Caco-2 (cell line): ENCODE measurements at regions not wholly inside any gene's neighbourhood (a gene's known extent, or its start where the extent isn't known, plus 50 kb on each side); places are given as distances from the start of the nearest gene placed in this dataset.

Experiments
- BruUV-seq: library from RNA; stranded (reverse); fragments of 400-500 nt; replicated peaks from 2 replicates; lab custom pipeline; 2021; lab: Mats Ljungman, UMichigan
- CTCF ChIA-PET: fragments of 300-600 bp; sonication (Branson Sonifier 250); formaldehyde crosslinking; loops from one replicate; lab custom pipeline; 2022; ENCODE audit warnings: antibody characterized with exemption; lab: Charles Lee
- POLR2A ChIA-PET: fragments of 300-600 bp; sonication (Branson Sonifier 250); formaldehyde crosslinking; loops from one replicate; lab custom pipeline; 2022; ENCODE audit warnings: antibody characterized with exemption; lab: Charles Lee
- DNase-seq, 2 experiments: peaks; one replicate each; pipeline versions ENCODE4 v3.0.0 to v3.0.0-alpha.2; 2020 to 2022
- H3K27me3 ChIP-seq: replicated peaks from 2 replicates; pipeline ENCODE4 v1.6.0; 2011; ENCODE audit warnings: low read length; ENCODE audit not compliant: control insufficient read depth, insufficient read depth
- H3K36me3 ChIP-seq: 2 replicates; pipeline ENCODE4 v1.5.1; 2011; ENCODE audit warnings: low read length; ENCODE audit not compliant: control insufficient read depth, insufficient read depth
- H3K4me1 ChIP-seq: fragments of 250-450 bp; sonication (Bioruptor Pico); 2 replicates; pipeline ENCODE4 v1.5.1; 2020; ENCODE audit warnings: mild to moderate bottlenecking
- H3K4me3 ChIP-seq: 2 replicates; pipeline ENCODE4 v1.5.1; 2011; ENCODE audit warnings: low read depth, mild to moderate bottlenecking, control low read depth, low read length
- H3K9me3 ChIP-seq: fragments of 250-450 bp; sonication (Bioruptor Pico); 2 replicates; pipeline ENCODE4 v1.5.1; 2020; ENCODE audit warnings: mild to moderate bottlenecking, moderate library complexity
- H3K27ac Mint-ChIP-seq: one replicate; pipeline ENCODE4 v1.8.0; 2022; ENCODE audit warnings: mixed read lengths; ENCODE audit not compliant: unreplicated experiment
- H3K27me3 Mint-ChIP-seq: one replicate; pipeline ENCODE4 v1.8.0; 2022; ENCODE audit warnings: mixed read lengths; ENCODE audit not compliant: insufficient read depth, unreplicated experiment
- H3K36me3 Mint-ChIP-seq: one replicate; pipeline ENCODE4 v1.8.0; 2022; ENCODE audit warnings: mild to moderate bottlenecking, mixed read lengths; ENCODE audit not compliant: insufficient read depth, unreplicated experiment
- H3K4me1 Mint-ChIP-seq: one replicate; pipeline ENCODE4 v1.8.0; 2022; ENCODE audit warnings: low read depth, mixed read lengths; ENCODE audit not compliant: unreplicated experiment
- H3K4me3 Mint-ChIP-seq: one replicate; pipeline ENCODE4 v1.8.0; 2022; ENCODE audit warnings: mild to moderate bottlenecking, moderate library complexity, mixed read lengths; ENCODE audit not compliant: unreplicated experiment
- H3K9me3 Mint-ChIP-seq: one replicate; pipeline ENCODE4 v1.8.0; 2022; ENCODE audit warnings: mixed read lengths; ENCODE audit not compliant: unreplicated experiment
- CTCF ChIP-seq, 2 experiments: fragments of 200-600 bp in 1 of 2; IDR thresholded peaks; 1 replicate in 1 of 2; 2 replicates in 1 of 2; pipeline versions ENCODE4 v1.5.1 to v1.8.0; 2011 to 2022; ENCODE audit warnings: antibody characterized with exemption in 1 of 2, control low read depth in 1 of 2, inconsistent platforms in 1 of 2, low read depth in 1 of 2, low read length in 1 of 2, mild to moderate bottlenecking in 1 of 2, moderate library complexity in 1 of 2; ENCODE audit not compliant: insufficient read depth in 1 of 2, severe bottlenecking in 1 of 2, unreplicated experiment in 1 of 2
- intact Hi-C: fragments of 100-400 bp; cut with micrococcal nuclease; formaldehyde crosslinking; loops from one replicate; pipeline ENCODE4 v1.10.0; 2022; ENCODE audit not compliant: unreplicated experiment

DNA sequence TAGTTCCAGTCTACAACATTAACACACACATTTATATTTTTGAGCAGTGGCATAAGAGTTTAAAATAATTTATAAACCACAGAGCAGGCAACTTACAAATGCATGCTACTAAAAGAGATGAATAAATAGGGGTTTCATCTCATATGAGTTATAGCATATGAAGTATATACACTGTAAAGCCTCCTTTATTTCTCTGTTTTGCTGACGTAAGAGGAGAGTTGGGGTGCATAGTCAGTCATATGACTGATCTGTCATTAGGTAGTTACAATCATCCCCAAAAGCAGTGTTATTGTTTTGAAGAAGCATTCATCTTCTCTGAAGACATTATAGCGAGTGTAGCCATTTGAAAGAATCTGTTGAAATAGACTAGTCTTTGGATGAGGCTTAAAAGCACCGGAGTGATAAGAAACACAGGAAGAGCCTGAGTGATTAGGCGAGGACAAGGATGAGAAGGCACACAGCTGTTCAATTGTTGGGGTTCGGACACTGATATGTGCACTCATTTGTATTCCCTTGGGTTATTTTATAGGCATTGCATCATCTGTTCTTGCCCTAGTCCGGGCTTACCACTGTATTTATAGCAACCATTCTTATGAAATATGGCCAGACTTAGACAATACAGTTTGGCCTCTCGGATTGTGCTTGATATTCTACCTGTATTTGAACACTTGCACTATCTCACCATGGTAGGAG lies 325.7 kb downstream of the SAMD5 start:
- no peak for DNase-seq
- Histone ChIP-seq H3K9me3 (no peaks in the 10 kb centered on the region), H3K27me3 (no peaks in the 10 kb centered on the region), H3K36me3 (no peaks in the 10 kb centered on the region), H3K4me3 (no peak overlapping the region), H3K4me1 (no peaks in the 10 kb centered on the region)
- Mint-ChIP-seq H3K36me3 (no peaks in the 10 kb centered on the region), H3K4me3 (no peak overlapping the region), H3K9me3 (no peaks in the 10 kb centered on the region), H3K27ac (no peak overlapping the region), H3K27me3 (no peaks in the 10 kb centered on the region), H3K4me1 (no peaks in the 10 kb centered on the region)
- CTCF ChIA-PET: no interaction called here
- intact Hi-C loops: no loop called here
- POLR2A ChIA-PET: no interaction called here
- no peak for TF ChIP-seq CTCF (IDR thresholded peaks at IDR 0.05; ENCODE audit: insufficient read depth in 1 of 2, low read depth in 1 of 2, low read length in 1 of 2, severe bottlenecking in 1 of 2, unreplicated experiment in 1 of 2)
- no TSS peak for BruUV-seq

DNA sequence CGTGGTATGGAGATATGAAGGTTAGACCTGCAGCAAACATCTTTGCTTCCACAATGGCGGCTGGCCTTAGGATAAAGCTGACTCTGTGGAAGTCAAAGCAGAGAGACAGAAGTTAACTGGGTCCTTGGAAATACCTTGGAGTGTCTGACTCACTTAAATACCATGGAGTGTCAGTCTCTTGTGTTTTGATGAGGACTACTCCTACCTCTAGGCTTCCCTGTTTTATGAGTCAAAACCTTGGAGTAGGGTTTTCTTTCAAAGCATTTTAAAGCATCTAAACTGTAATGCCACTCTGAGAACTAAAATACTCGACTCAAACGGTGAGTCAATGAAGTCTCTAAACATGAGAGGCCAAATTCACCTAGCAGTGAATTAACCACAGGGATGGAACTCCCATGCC lies 329.1 kb downstream of the SAMD5 start:
- no peaks in the 10 kb centered on the region for H3K4me1 ChIP-seq
- H3K9me3 ChIP-seq: no peaks in the 10 kb centered on the region
- intact Hi-C loops: no loop called here
- no peaks in the 10 kb centered on the region for H3K27me3 ChIP-seq
- no peaks in the 10 kb centered on the region for H3K27me3 Mint-ChIP-seq
- no TSS peak for BruUV-seq
- DNase-seq: no peak
- no peaks in the 10 kb centered on the region for H3K36me3 ChIP-seq
- no peak overlapping the region for H3K4me3 ChIP-seq
- ChIA-PET CTCF (no interaction called here), POLR2A (no interaction called here)
- no peak overlapping the region for H3K27ac Mint-ChIP-seq
- H3K9me3 Mint-ChIP-seq: no peaks in the 10 kb centered on the region
- H3K4me1 Mint-ChIP-seq: no peaks in the 10 kb centered on the region
- no peaks in the 10 kb centered on the region for H3K36me3 Mint-ChIP-seq
- TF ChIP-seq CTCF (IDR thresholded peaks at IDR 0.05; ENCODE audit: insufficient read depth in 1 of 2, low read depth in 1 of 2, low read length in 1 of 2, severe bottlenecking in 1 of 2, unreplicated experiment in 1 of 2): no peak
- no peak overlapping the region for H3K4me3 Mint-ChIP-seq

DNA sequence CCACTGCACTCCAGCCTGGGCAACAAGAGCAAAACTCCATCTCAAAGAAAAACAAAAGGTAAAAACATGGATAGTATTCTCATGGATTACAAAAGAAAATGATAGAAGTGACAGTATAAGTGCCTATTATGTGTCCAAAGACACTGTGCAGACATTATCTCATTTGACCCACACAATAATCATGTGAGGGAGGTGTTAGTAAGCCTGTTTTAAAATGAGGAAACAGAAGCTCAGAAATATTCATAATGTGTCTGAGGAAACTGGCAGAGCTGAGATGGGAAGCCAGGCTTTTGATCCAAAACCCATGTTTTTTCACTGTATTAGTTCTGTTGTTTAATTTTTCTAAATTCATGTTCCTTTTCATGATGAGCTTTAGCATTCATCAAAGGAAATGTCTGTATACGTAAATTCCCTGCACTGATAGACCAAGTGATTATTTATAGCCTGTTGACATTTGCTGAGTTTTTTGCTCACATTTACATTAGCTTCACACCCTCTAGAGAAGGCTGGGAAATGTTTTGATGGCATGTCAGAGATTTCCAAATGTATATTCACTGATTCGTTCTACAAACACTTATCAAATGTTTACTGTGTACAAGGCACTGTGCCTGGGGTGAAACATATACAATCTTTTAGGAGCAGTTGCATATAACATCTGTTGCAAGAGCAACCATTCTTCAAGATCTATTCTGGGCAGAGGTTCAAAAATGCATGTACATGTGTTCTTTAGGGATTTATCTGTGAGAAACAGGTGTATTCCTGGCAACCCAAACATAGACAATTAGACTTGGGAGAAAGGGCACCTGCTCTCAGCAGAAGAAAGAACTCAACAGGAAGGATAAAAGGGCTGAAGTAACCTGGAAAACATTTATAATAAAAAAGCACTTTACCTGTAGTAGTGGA lies 331.5 kb downstream of the SAMD5 start:
- ChIA-PET CTCF (no interaction called here), POLR2A (no interaction called here)
- H3K4me1 Mint-ChIP-seq: no peaks in the 10 kb centered on the region
- H3K27me3 Mint-ChIP-seq: no peaks in the 10 kb centered on the region
- H3K27ac Mint-ChIP-seq: no peak overlapping the region
- Histone ChIP-seq H3K36me3 (no peaks in the 10 kb centered on the region), H3K4me3 (no peak overlapping the region), H3K9me3 (no peaks in the 10 kb centered on the region), H3K27me3 (no peaks in the 10 kb centered on the region), H3K4me1 (no peaks in the 10 kb centered on the region)
- no peak overlapping the region for H3K4me3 Mint-ChIP-seq
- no peak for DNase-seq
- intact Hi-C loops: no loop called here
- no peak for TF ChIP-seq CTCF (IDR thresholded peaks at IDR 0.05; ENCODE audit: insufficient read depth in 1 of 2, low read depth in 1 of 2, low read length in 1 of 2, severe bottlenecking in 1 of 2, unreplicated experiment in 1 of 2)
- H3K9me3 Mint-ChIP-seq: no peaks in the 10 kb centered on the region
- H3K36me3 Mint-ChIP-seq: no peaks in the 10 kb centered on the region
- BruUV-seq: no TSS peak
